Esophagus squamous epithelium (tissue), 5 donors: ENCODE measurements at regions not wholly inside any gene's neighbourhood (a gene's known extent, or its start where the extent isn't known, plus 50 kb on each side); places are given as distances from the start of the nearest gene placed in this dataset.

ENCODE experiments used
- DNase-seq: peaks from one replicate; lab custom pipeline; 2025; lab: John Stamatoyannopoulos, UW
- H3K27ac ChIP-seq, 4 donors: fragments of 200-600 bp; sonication (generic); one replicate each; pipeline ENCODE4 v1.5.1; 2016 to 2019; ENCODE audit warnings: mild to moderate bottlenecking in 1 of 4
- H3K27me3 ChIP-seq, 4 donors: fragments of 200-600 bp; sonication (generic); 1 replicate in 3 of 4; 2 replicates in 1 of 4; pipeline versions ENCODE4 v1.5.1 to v1.6.0; 2017 to 2021; ENCODE audit warnings: antibody characterized with exemption in 1 of 4
- H3K36me3 ChIP-seq, 3 donors: fragments of 200-600 bp; sonication (generic); one replicate each; pipeline ENCODE4 v1.5.1; 2016 to 2019
- H3K4me1 ChIP-seq, 3 donors: fragments of 200-600 bp; sonication (generic); one replicate each; pipeline ENCODE4 v1.5.1; 2017 to 2019
- H3K4me3 ChIP-seq, 4 donors: fragments of 200-600 bp; sonication (generic); 1 replicate in 3 of 4; 2 replicates in 1 of 4; pipeline ENCODE4 v1.5.1; 2016 to 2019; ENCODE audit warnings: mild to moderate bottlenecking in 2 of 4, moderate library complexity in 1 of 4
- H3K9me3 ChIP-seq, 3 donors: fragments of 200-600 bp; sonication (generic); one replicate each; pipeline ENCODE4 v1.5.1; 2016 to 2019
- CTCF ChIP-seq, 6 experiments: fragments of 450-650 bp in 4 of 6; fragments of 200-600 bp in 2 of 6; sonication (generic) in 2 of 6; IDR thresholded peaks; one replicate each; pipeline ENCODE4 v1.5.1; 2016 to 2019; ENCODE audit warnings: antibody characterized with exemption in 6 of 6, mild to moderate bottlenecking in 4 of 6, moderate library complexity in 4 of 6
- POLR2A ChIP-seq, 4 donors: fragments of 450-650 bp; IDR thresholded peaks; one replicate each; pipeline ENCODE4 v1.6.1; 2017; ENCODE audit warnings: antibody characterized with exemption in 4 of 4, mild to moderate bottlenecking in 4 of 4, moderate library complexity in 3 of 4
- WGBS, 2 donors: methylation state at CpG; one replicate each; pipeline ENCODE4 v1.1.5; 2018; 5-methylcytosine and 5-hydroxymethylcytosine counted together
- intact Hi-C: fragments of 100-400 bp; cut with DNase I; formaldehyde crosslinking; loops from one replicate; pipeline ENCODE4 v1.15.0; 2022
- donor health status: DM: yes; HTN: yes; CAD: no.

GRCh38 chr7:46033592-46033991, 112.5 kb upstream of the IGFBP3 start:
- Histone ChIP-seq H3K36me3 (no peaks in the 10 kb centered on the region), H3K9me3 (no peaks in the 10 kb centered on the region), H3K4me3 (no peak overlapping the region), H3K27me3 (no peaks in the 10 kb centered on the region), H3K4me1 (no peaks in the 10 kb centered on the region), H3K27ac (no peak overlapping the region)
- no peak for TF ChIP-seq POLR2A (IDR thresholded peaks at IDR 0.05)
- no peak for TF ChIP-seq CTCF (IDR thresholded peaks at IDR 0.05)
- WGBS, 2 donors, result 86 to 90% methylated on average over 6 of the region's 6 CpGs
- intact Hi-C loops, result no loop called here
- no peak for DNase-seq

GRCh38 chr7:46032942-46033341, 111.9 kb upstream of the IGFBP3 start:
- 100% methylated on average over 1 to 2 of the region's 2 CpGs for WGBS, 2 donors
- TF ChIP-seq CTCF (IDR thresholded peaks at IDR 0.05), result no peak
- TF ChIP-seq POLR2A (IDR thresholded peaks at IDR 0.05), result no peak
- Histone ChIP-seq H3K4me3 (no peak overlapping the region), H3K4me1 (no peaks in the 10 kb centered on the region), H3K27ac (no peak overlapping the region), H3K36me3 (no peaks in the 10 kb centered on the region), H3K27me3 (no peaks in the 10 kb centered on the region), H3K9me3 (no peaks in the 10 kb centered on the region)
- intact Hi-C loops, result no loop called here
- no peak for DNase-seq

- DNase-seq, result no peak
Measured at GRCh38 chr7:46032353-46032752, 111.3 kb upstream of the IGFBP3 start.

GRCh38 chr7:46029111-46029704, 108.1 kb upstream of the IGFBP3 start:
- Histone ChIP-seq H3K4me1 (no peaks in the 10 kb centered on the region), H3K27me3 (no peaks in the 10 kb centered on the region), H3K36me3 (no peaks in the 10 kb centered on the region), H3K9me3 (no peaks in the 10 kb centered on the region), H3K27ac (no peak overlapping the region), H3K4me3 (no peak overlapping the region)
- TF ChIP-seq CTCF (IDR thresholded peaks at IDR 0.05) (no peak), POLR2A (IDR thresholded peaks at IDR 0.05) (no peak)
- no peak for DNase-seq
- whole genome bisulfite sequencing, 2 donors, result 88 to 95% methylated on average over 1 to 2 of the region's 2 CpGs
- intact Hi-C loops, result no loop called here

More at GRCh38 chr7:46032353-46032752, 111.3 kb upstream of the IGFBP3 start:
- Histone ChIP-seq H3K9me3 (no peaks in the 10 kb centered on the region), H3K27me3 (no peaks in the 10 kb centered on the region), H3K27ac (no peak overlapping the region), H3K36me3 (no peaks in the 10 kb centered on the region), H3K4me1 (no peaks in the 10 kb centered on the region), H3K4me3 (no peak overlapping the region)
- WGBS, 2 donors, result 77% methylated on average over 6 of the region's 6 CpGs
- TF ChIP-seq CTCF (IDR thresholded peaks at IDR 0.05), result no peak
- TF ChIP-seq POLR2A (IDR thresholded peaks at IDR 0.05), result no peak
- intact Hi-C loops, result no loop called here

GRCh38 chr7:46028246-46028645, 107.2 kb upstream of the IGFBP3 start:
- Histone ChIP-seq H3K4me1 (no peaks in the 10 kb centered on the region), H3K27me3 (no peaks in the 10 kb centered on the region), H3K36me3 (no peaks in the 10 kb centered on the region), H3K9me3 (no peaks in the 10 kb centered on the region), H3K27ac (no peak overlapping the region), H3K4me3 (no peak overlapping the region)
- 75 to 89% methylated on average over 1 of the region's 1 CpG for WGBS, 2 donors
- intact Hi-C loops, result no loop called here
- TF ChIP-seq POLR2A (IDR thresholded peaks at IDR 0.05) (no peak), CTCF (IDR thresholded peaks at IDR 0.05) (no peak)
- no peak for DNase-seq
